ENCODE measurements at regions not wholly inside any gene's neighbourhood (a gene's known extent, or its start where the extent isn't known, plus 50 kb on each side); places are given as distances from the start of the nearest gene placed in this dataset.

- ChIA-PET CTCF (no interaction called here), POLR2A (no interaction called here)
- H3K27ac Mint-ChIP-seq, result no peak overlapping the region
- Histone ChIP-seq H3K9ac (ENCODE audit: low read length) (no peak overlapping the region), H3K9me3 (ENCODE audit: control extremely low read depth in 1 of 3, control insufficient read depth in 2 of 3, insufficient read depth in 1 of 3, low read length in 2 of 3) (no peaks in the 10 kb centered on the region), H4K20me1 (ENCODE audit: control insufficient read depth, insufficient read depth, low read length, poor library complexity, severe bottlenecking) (no peaks in the 10 kb centered on the region), H3K27me3 (replicated peaks in 1 of 4; ENCODE audit: control extremely low read depth in 1 of 4, control insufficient read depth in 3 of 4, insufficient read depth in 4 of 4, low read length in 3 of 4) (no peaks in the 10 kb centered on the region), H3K4me2 (replicated peaks; ENCODE audit: low read depth, low read length, poor library complexity, severe bottlenecking) (no peak overlapping the region), H3K79me2 (ENCODE audit: control insufficient read depth, insufficient read depth, low read length) (no peaks in the 10 kb centered on the region), H3K4me3 (ENCODE audit: control extremely low read depth in 1 of 5, extremely low read depth in 1 of 5, insufficient read depth in 1 of 5, low read depth in 2 of 5, low read length in 4 of 5) (no peak overlapping the region), H3K36me3 (replicated peaks in 1 of 2; ENCODE audit: control extremely low read depth in 1 of 2, control insufficient read depth in 1 of 2, extremely low read depth in 1 of 2, insufficient read depth in 2 of 2, low read length in 1 of 2) (no peaks in the 10 kb centered on the region), H3K27ac (ENCODE audit: low read length in 2 of 2) (no peak overlapping the region), H3K4me1 (ENCODE audit: control insufficient read depth in 2 of 2, insufficient read depth in 2 of 2, low read length in 2 of 2) (peaks cover 13 to 20% of the 10 kb centered on the region in 2 donors), H2AFZ (ENCODE audit: insufficient read depth, low read depth, low read length, poor library complexity, severe bottlenecking) (no peak overlapping the region)
- no peaks in the 10 kb centered on the region for H3K27me3 Mint-ChIP-seq
- WGBS (ENCODE audit: insufficient coverage), result 93% methylated on average over 2 of the region's 10 CpGs
- intact Hi-C loops (cut with micrococcal nuclease), result no loop called here
- ATAC-seq (ENCODE audit: low read depth), result no peak
- peaks cover 15% of the 10 kb centered on the region for H3K4me1 Mint-ChIP-seq
- no peaks in the 10 kb centered on the region for H3K9me3 Mint-ChIP-seq (ENCODE audit: insufficient read depth)
- TF ChIP-seq EZH2 (IDR thresholded peaks at IDR 0.05; ENCODE audit: borderline replicate concordance, insufficient read depth, low read depth, low read length, poor library complexity, severe bottlenecking) (no peak), CTCF (IDR thresholded peaks at IDR 0.05) (no peak)
- DNase-seq, result no peak
- no peak overlapping the region for H3K4me3 Mint-ChIP-seq
These were observed 78.9 kb upstream of the CCND2 start for GRCh38 chr12:4194668-4195067.

DNA sequence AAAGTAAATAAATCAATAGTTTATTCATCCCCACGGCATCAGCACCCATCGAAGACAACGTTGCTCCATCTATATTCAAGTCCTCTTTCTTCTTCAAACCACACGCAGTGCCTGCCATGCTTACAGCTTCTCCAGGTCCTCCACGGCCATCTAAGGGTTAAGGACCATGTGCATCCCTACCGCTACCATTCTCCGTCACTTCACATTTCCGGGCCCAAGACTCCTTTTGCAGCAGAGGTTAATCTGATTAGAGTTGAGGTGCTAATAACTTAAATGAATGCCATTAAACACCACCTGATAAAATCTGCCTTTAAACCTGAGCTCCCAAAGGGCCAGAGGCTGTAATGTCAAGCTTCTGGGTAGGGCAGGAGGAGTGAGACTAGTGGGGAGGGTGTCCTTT is 79.7 kb upstream of the CCND2 start:
- Histone ChIP-seq H3K9me3 (ENCODE audit: control extremely low read depth in 1 of 3, control insufficient read depth in 2 of 3, insufficient read depth in 1 of 3, low read length in 2 of 3) (no peaks in the 10 kb centered on the region), H3K9ac (ENCODE audit: low read length) (no peak overlapping the region), H3K79me2 (ENCODE audit: control insufficient read depth, insufficient read depth, low read length) (no peaks in the 10 kb centered on the region), H3K4me3 (ENCODE audit: control extremely low read depth in 1 of 5, extremely low read depth in 1 of 5, insufficient read depth in 1 of 5, low read depth in 2 of 5, low read length in 4 of 5) (no peak overlapping the region), H3K4me2 (replicated peaks; ENCODE audit: low read depth, low read length, poor library complexity, severe bottlenecking) (no peak overlapping the region), H3K27ac (ENCODE audit: low read length in 2 of 2) (no peak overlapping the region), H3K36me3 (replicated peaks in 1 of 2; ENCODE audit: control extremely low read depth in 1 of 2, control insufficient read depth in 1 of 2, extremely low read depth in 1 of 2, insufficient read depth in 2 of 2, low read length in 1 of 2) (no peaks in the 10 kb centered on the region), H3K4me1 (ENCODE audit: control insufficient read depth in 2 of 2, insufficient read depth in 2 of 2, low read length in 2 of 2) (peaks cover 13 to 20% of the 10 kb centered on the region in 2 donors), H4K20me1 (ENCODE audit: control insufficient read depth, insufficient read depth, low read length, poor library complexity, severe bottlenecking) (no peaks in the 10 kb centered on the region), H2AFZ (ENCODE audit: insufficient read depth, low read depth, low read length, poor library complexity, severe bottlenecking) (no peak overlapping the region), H3K27me3 (replicated peaks in 1 of 4; ENCODE audit: control extremely low read depth in 1 of 4, control insufficient read depth in 3 of 4, insufficient read depth in 4 of 4, low read length in 3 of 4) (no peaks in the 10 kb centered on the region)
- ATAC-seq (ENCODE audit: low read depth) (no peak), DNase-seq (no peak)
- CTCF ChIA-PET, result no interaction called here
- Mint-ChIP-seq H3K27ac (no peak overlapping the region), H3K4me1 (peaks cover 14% of the 10 kb centered on the region), H3K27me3 (no peaks in the 10 kb centered on the region), H3K9me3 (ENCODE audit: insufficient read depth) (no peaks in the 10 kb centered on the region), H3K4me3 (no peak overlapping the region)
- WGBS (ENCODE audit: insufficient coverage), result no CpG with 5 or more reads among the region's 8 CpGs
- TF ChIP-seq CTCF (IDR thresholded peaks at IDR 0.05) (no peak), EZH2 (IDR thresholded peaks at IDR 0.05; ENCODE audit: borderline replicate concordance, insufficient read depth, low read depth, low read length, poor library complexity, severe bottlenecking) (no peak)
- intact Hi-C loops (cut with micrococcal nuclease), result no loop called here
- POLR2A ChIA-PET, result no interaction called here
